ENCODE measurements at regions not wholly inside any gene's neighbourhood (a gene's known extent, or its start where the extent isn't known, plus 50 kb on each side); places are given as distances from the start of the nearest gene placed in this dataset.

- H3K27me3 ChIP-seq (ENCODE audit: insufficient read depth, poor library complexity, severe bottlenecking): no peaks in the 10 kb centered on the region
These were observed 1843.5 kb upstream of the AGA start for GRCh38 chr4:179285696-179286095.

GRCh38 chr4:179291657-179292056, 1849.4 kb upstream of the AGA start:
- TF ChIP-seq SPI1 (IDR thresholded peaks at IDR 0.05; ENCODE audit: borderline replicate concordance, low read depth) (no peak), GABPA (IDR thresholded peaks at IDR 0.05; ENCODE audit: low read depth) (no peak), POLR2AphosphoS5 (IDR thresholded peaks at IDR 0.05; ENCODE audit: low read depth) (no peak)
- TF ChIP-seq, protein P1, sequence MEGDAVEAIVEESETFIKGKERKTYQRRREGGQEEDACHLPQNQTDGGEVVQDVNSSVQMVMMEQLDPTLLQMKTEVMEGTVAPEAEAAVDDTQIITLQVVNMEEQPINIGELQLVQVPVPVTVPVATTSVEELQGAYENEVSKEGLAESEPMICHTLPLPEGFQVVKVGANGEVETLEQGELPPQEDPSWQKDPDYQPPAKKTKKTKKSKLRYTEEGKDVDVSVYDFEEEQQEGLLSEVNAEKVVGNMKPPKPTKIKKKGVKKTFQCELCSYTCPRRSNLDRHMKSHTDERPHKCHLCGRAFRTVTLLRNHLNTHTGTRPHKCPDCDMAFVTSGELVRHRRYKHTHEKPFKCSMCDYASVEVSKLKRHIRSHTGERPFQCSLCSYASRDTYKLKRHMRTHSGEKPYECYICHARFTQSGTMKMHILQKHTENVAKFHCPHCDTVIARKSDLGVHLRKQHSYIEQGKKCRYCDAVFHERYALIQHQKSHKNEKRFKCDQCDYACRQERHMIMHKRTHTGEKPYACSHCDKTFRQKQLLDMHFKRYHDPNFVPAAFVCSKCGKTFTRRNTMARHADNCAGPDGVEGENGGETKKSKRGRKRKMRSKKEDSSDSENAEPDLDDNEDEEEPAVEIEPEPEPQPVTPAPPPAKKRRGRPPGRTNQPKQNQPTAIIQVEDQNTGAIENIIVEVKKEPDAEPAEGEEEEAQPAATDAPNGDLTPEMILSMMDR (IDR thresholded peaks at IDR 0.05; ENCODE audit: insufficient read depth, low read length): no peak
- TF ChIP-seq, protein P2, sequence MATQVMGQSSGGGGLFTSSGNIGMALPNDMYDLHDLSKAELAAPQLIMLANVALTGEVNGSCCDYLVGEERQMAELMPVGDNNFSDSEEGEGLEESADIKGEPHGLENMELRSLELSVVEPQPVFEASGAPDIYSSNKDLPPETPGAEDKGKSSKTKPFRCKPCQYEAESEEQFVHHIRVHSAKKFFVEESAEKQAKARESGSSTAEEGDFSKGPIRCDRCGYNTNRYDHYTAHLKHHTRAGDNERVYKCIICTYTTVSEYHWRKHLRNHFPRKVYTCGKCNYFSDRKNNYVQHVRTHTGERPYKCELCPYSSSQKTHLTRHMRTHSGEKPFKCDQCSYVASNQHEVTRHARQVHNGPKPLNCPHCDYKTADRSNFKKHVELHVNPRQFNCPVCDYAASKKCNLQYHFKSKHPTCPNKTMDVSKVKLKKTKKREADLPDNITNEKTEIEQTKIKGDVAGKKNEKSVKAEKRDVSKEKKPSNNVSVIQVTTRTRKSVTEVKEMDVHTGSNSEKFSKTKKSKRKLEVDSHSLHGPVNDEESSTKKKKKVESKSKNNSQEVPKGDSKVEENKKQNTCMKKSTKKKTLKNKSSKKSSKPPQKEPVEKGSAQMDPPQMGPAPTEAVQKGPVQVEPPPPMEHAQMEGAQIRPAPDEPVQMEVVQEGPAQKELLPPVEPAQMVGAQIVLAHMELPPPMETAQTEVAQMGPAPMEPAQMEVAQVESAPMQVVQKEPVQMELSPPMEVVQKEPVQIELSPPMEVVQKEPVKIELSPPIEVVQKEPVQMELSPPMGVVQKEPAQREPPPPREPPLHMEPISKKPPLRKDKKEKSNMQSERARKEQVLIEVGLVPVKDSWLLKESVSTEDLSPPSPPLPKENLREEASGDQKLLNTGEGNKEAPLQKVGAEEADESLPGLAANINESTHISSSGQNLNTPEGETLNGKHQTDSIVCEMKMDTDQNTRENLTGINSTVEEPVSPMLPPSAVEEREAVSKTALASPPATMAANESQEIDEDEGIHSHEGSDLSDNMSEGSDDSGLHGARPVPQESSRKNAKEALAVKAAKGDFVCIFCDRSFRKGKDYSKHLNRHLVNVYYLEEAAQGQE (IDR thresholded peaks at IDR 0.05; ENCODE audit: insufficient replicate concordance, low read depth): no peak
- DNase-seq (ENCODE audit: low read depth in 1 of 2, low spot score in 1 of 2): no peak
- Histone ChIP-seq H3K27me3 (ENCODE audit: insufficient read depth, poor library complexity, severe bottlenecking) (no peaks in the 10 kb centered on the region), H3K4me3 (replicated peaks; ENCODE audit: insufficient read depth, low read length) (no peak overlapping the region), H3K27ac (replicated peaks) (no peak overlapping the region)

More at GRCh38 chr4:179285696-179286095, 1843.5 kb upstream of the AGA start:
- Histone ChIP-seq H3K4me3 (replicated peaks; ENCODE audit: insufficient read depth, low read length) (no peak overlapping the region), H3K27ac (replicated peaks) (no peak overlapping the region)
- no peak for DNase-seq (ENCODE audit: low read depth in 1 of 2, low spot score in 1 of 2)
- TF ChIP-seq, protein P2 (IDR thresholded peaks at IDR 0.05; ENCODE audit: insufficient replicate concordance, low read depth): no peak
- TF ChIP-seq GABPA (IDR thresholded peaks at IDR 0.05; ENCODE audit: low read depth) (no peak), SPI1 (IDR thresholded peaks at IDR 0.05; ENCODE audit: borderline replicate concordance, low read depth) (no peak), POLR2AphosphoS5 (IDR thresholded peaks at IDR 0.05; ENCODE audit: low read depth) (no peak)
- TF ChIP-seq, protein P1 (IDR thresholded peaks at IDR 0.05; ENCODE audit: insufficient read depth, low read length): no peak

DNA sequence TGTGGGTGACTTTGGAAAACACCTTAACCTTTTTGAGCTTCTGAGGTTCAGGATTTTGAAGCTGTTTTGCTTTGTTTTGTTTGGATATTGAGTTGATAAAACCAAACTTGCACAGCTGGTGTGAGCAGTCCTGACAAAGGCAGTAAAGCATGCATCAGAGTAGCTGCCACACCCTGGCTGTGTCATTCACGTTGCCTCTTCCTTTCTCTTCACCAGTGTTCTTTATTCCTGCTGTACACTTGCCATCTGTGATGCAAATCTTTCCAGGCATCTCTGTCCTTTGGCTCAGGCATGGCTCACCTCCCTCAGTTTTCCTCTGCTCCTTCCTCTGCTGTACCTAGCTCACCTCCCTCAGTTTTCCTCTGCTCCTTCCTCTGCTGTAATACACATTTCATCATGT, 1850.2 kb upstream of the AGA start:
- no peak overlapping the region for H3K4me3 ChIP-seq (replicated peaks; ENCODE audit: insufficient read depth, low read length)
- no peak overlapping the region for H3K27ac ChIP-seq (replicated peaks)
- no peaks in the 10 kb centered on the region for H3K27me3 ChIP-seq (ENCODE audit: insufficient read depth, poor library complexity, severe bottlenecking)
- DNase-seq (ENCODE audit: low read depth in 1 of 2, low spot score in 1 of 2): no peak
- TF ChIP-seq POLR2AphosphoS5 (IDR thresholded peaks at IDR 0.05; ENCODE audit: low read depth): no peak
- TF ChIP-seq, protein P2 (IDR thresholded peaks at IDR 0.05; ENCODE audit: insufficient replicate concordance, low read depth): no peak
- no peak for TF ChIP-seq SPI1 (IDR thresholded peaks at IDR 0.05; ENCODE audit: borderline replicate concordance, low read depth)
- TF ChIP-seq, protein P1 (IDR thresholded peaks at IDR 0.05; ENCODE audit: insufficient read depth, low read length): no peak
- TF ChIP-seq GABPA (IDR thresholded peaks at IDR 0.05; ENCODE audit: low read depth): no peak

Data from HL-60 (cell line).